H9 (cell line): ENCODE measurements at regions not wholly inside any gene's neighbourhood (a gene's known extent, or its start where the extent isn't known, plus 50 kb on each side); places are given as distances from the start of the nearest gene placed in this dataset.

Experiments
- DNase-seq: peaks from one replicate; pipeline ENCODE4 v3.0.0-alpha.2; 2017
- H2AFZ ChIP-seq: one replicate; pipeline ENCODE4 v1.6.1; 2013; ENCODE audit warnings: mild to moderate bottlenecking, low read length, control low read depth, moderate library complexity
- H2AK5ac ChIP-seq: 2 replicates; pipeline ENCODE4 v1.6.1; 2013; ENCODE audit warnings: low read length, control low read depth, mixed read lengths; ENCODE audit not compliant: insufficient read length
- H2BK120ac ChIP-seq: one replicate; pipeline ENCODE4 v1.6.1; 2013; ENCODE audit warnings: low read depth, mild to moderate bottlenecking, low read length, control low read depth, inconsistent platforms; ENCODE audit not compliant: poor library complexity, severe bottlenecking
- H2BK12ac ChIP-seq: 2 replicates; pipeline ENCODE4 v1.6.1; 2013; ENCODE audit warnings: low read length, control low read depth, mixed read lengths, low read depth; ENCODE audit not compliant: insufficient read length
- H2BK15ac ChIP-seq: 2 replicates; pipeline ENCODE4 v1.6.1; 2013; ENCODE audit warnings: low read depth, low read length, control low read depth
- H2BK20ac ChIP-seq: one replicate; pipeline ENCODE4 v1.6.1; 2013; ENCODE audit warnings: low read depth, mild to moderate bottlenecking, low read length, control low read depth, inconsistent platforms; ENCODE audit not compliant: poor library complexity, severe bottlenecking
- H2BK5ac ChIP-seq: 2 replicates; pipeline ENCODE4 v1.6.1; 2013; ENCODE audit warnings: low read length, control low read depth, mixed read lengths; ENCODE audit not compliant: insufficient read length
- H3K14ac ChIP-seq: 2 replicates; pipeline ENCODE4 v1.6.1; 2013; ENCODE audit warnings: low read length, control low read depth; ENCODE audit not compliant: insufficient read depth
- H3K18ac ChIP-seq: 2 replicates; pipeline ENCODE4 v1.6.1; 2013; ENCODE audit warnings: low read depth, mild to moderate bottlenecking, mixed read lengths, low read length, control low read depth; ENCODE audit not compliant: insufficient read length
- H3K23ac ChIP-seq: 2 replicates; pipeline ENCODE4 v1.6.1; 2013; ENCODE audit warnings: low read length, control low read depth, mixed read lengths, low read depth; ENCODE audit not compliant: insufficient read length
- H3K23me2 ChIP-seq: 2 replicates; pipeline ENCODE4 v1.6.1; 2013; ENCODE audit warnings: low read depth, mild to moderate bottlenecking, mixed read lengths, low read length, control low read depth; ENCODE audit not compliant: insufficient read length, poor library complexity, severe bottlenecking
- H3K27ac ChIP-seq: 2 replicates; pipeline ENCODE4 v1.5.1; 2013; ENCODE audit warnings: low read length, control low read depth, mixed read lengths, low read depth; ENCODE audit not compliant: insufficient read length
- H3K27me3 ChIP-seq: 2 replicates; pipeline ENCODE4 v1.6.1; 2013; ENCODE audit warnings: low read length, control low read depth, inconsistent platforms; ENCODE audit not compliant: insufficient read depth
- H3K4ac ChIP-seq: 2 replicates; pipeline ENCODE4 v1.6.1; 2013; ENCODE audit warnings: low read depth, mild to moderate bottlenecking, control low read depth, inconsistent platforms, low read length, moderate library complexity
- H3K4me1 ChIP-seq: 2 replicates; pipeline ENCODE4 v1.6.1; 2013; ENCODE audit warnings: low read length, control low read depth, inconsistent platforms; ENCODE audit not compliant: insufficient read depth
- H3K4me2 ChIP-seq: 2 replicates; pipeline ENCODE4 v1.6.1; 2013; ENCODE audit warnings: low read length, control low read depth, mixed read lengths; ENCODE audit not compliant: insufficient read length, insufficient read depth
- H3K56ac ChIP-seq: 2 replicates; pipeline ENCODE4 v1.6.1; 2013; ENCODE audit warnings: low read depth, mild to moderate bottlenecking, mixed read lengths, low read length, control low read depth; ENCODE audit not compliant: insufficient read length
- H3K79me1 ChIP-seq: 2 replicates; pipeline ENCODE4 v1.6.1; 2013; ENCODE audit warnings: low read depth, mild to moderate bottlenecking, moderate library complexity, low read length, control low read depth, inconsistent platforms; ENCODE audit not compliant: insufficient read depth, poor library complexity, severe bottlenecking
- H3K79me2 ChIP-seq: 2 replicates; pipeline ENCODE4 v1.6.1; 2013; ENCODE audit warnings: low read length, control low read depth, inconsistent platforms; ENCODE audit not compliant: insufficient read depth
- H3K9ac ChIP-seq: 2 replicates; pipeline ENCODE4 v1.6.1; 2013; ENCODE audit warnings: low read length, control low read depth, mixed read lengths; ENCODE audit not compliant: insufficient read length; ENCODE audit errors: extremely low read depth
- H3K9me3 ChIP-seq: one replicate; pipeline ENCODE4 v1.6.1; 2013; ENCODE audit warnings: low read depth, low read length, inconsistent platforms; ENCODE audit not compliant: control insufficient read depth
- H3T11ph ChIP-seq: one replicate; pipeline ENCODE4 v1.6.1; 2013; ENCODE audit warnings: mild to moderate bottlenecking, low read length, control low read depth, inconsistent platforms
- H4K20me1 ChIP-seq: one replicate; pipeline ENCODE4 v1.6.1; 2013; ENCODE audit not compliant: control insufficient read depth, insufficient read length, insufficient read depth
- H4K5ac ChIP-seq: 2 replicates; pipeline ENCODE4 v1.6.1; 2013; ENCODE audit warnings: low read depth, mild to moderate bottlenecking, mixed read lengths, low read length, control low read depth; ENCODE audit not compliant: insufficient read length
- H4K8ac ChIP-seq: replicated peaks from 2 replicates; pipeline ENCODE4 v1.6.1; 2013; ENCODE audit warnings: low read length, control low read depth, mixed read lengths, low read depth; ENCODE audit not compliant: insufficient read length
- H4K91ac ChIP-seq: 2 replicates; pipeline ENCODE4 v1.6.1; 2013; ENCODE audit warnings: low read depth, mild to moderate bottlenecking, moderate library complexity, mixed read lengths, low read length, control low read depth; ENCODE audit not compliant: insufficient read length
- H3K27ac Mint-ChIP-seq, 3 experiments: 2 replicates in 2 of 3; 3 replicates in 1 of 3; pipeline ENCODE4 v1.8.0; 2020 to 2021; ENCODE audit warnings: mixed read lengths in 3 of 3, mild to moderate bottlenecking in 1 of 3, moderate library complexity in 1 of 3
- H3K27me3 Mint-ChIP-seq: 2 replicates; pipeline ENCODE4 v1.8.0; 2021; ENCODE audit warnings: low read depth, mild to moderate bottlenecking, moderate library complexity, mixed read lengths
- H3K36me3 Mint-ChIP-seq, 3 experiments: 2 replicates in 2 of 3; 3 replicates in 1 of 3; pipeline ENCODE4 v1.8.0; 2020 to 2021; ENCODE audit warnings: low read depth in 3 of 3, mixed read lengths in 3 of 3; ENCODE audit not compliant: insufficient read depth in 1 of 3
- H3K4me1 Mint-ChIP-seq, 2 experiments: 2 replicates each; pipeline ENCODE4 v1.8.0; 2020; ENCODE audit warnings: mixed read lengths in 2 of 2
- H3K4me3 Mint-ChIP-seq, 2 experiments: 2 replicates in 1 of 2; 3 replicates in 1 of 2; pipeline ENCODE4 v1.8.0; 2020 to 2021; ENCODE audit warnings: mild to moderate bottlenecking in 2 of 2, mixed read lengths in 2 of 2, moderate library complexity in 1 of 2
- H3K9me3 Mint-ChIP-seq, 2 experiments: 2 replicates in 1 of 2; 3 replicates in 1 of 2; pipeline ENCODE4 v1.8.0; 2020; ENCODE audit warnings: mild to moderate bottlenecking in 2 of 2, mixed read lengths in 2 of 2, moderate library complexity in 1 of 2
- CTCF ChIP-seq: fragments of 200-600 bp; sonication (generic); conservative IDR thresholded peaks from 3 replicates; pipeline ENCODE4 v1.8.0; 2021; ENCODE audit warnings: antibody characterized with exemption, mild to moderate bottlenecking
- WGBS: extraction: QIAGEN DNeasy Blood & Tissue Kit; methylation state at CpG from one replicate; pipeline ENCODE4 v1.1.7; 2013; ENCODE audit warnings: missing lambda C conversion rate, low lambda C conversion rate, mixed read lengths; ENCODE audit not compliant: insufficient read length; ENCODE audit errors: extremely low coverage; 5-methylcytosine and 5-hydroxymethylcytosine counted together

GRCh38 chr5:174444479-174445188 is 279.7 kb upstream of the MSX2 start:
- H3K23ac ChIP-seq, result no peak overlapping the region
- H3K14ac ChIP-seq, result no peak overlapping the region
- no peak overlapping the region for H3K27ac ChIP-seq
- Mint-ChIP-seq H3K4me3 (no peak overlapping the region), H3K4me1 (peaks cover 0 to 4% of the 10 kb centered on the region in 2 experiments; a peak in 1 of 4 replicates), H3K9me3 (peaks cover 5 to 7% of the 10 kb centered on the region in 2 experiments; a peak in 4 of 5 replicates), H3K27ac (no peak overlapping the region), H3K27me3 (peaks cover 15% of the 10 kb centered on the region), H3K36me3 (peaks cover 0 to 7% (median 0%) of the 10 kb centered on the region in 3 experiments; a peak in 4 of 7 replicates)
- no peak overlapping the region for H3K9ac ChIP-seq
- no peak for DNase-seq
- no peak overlapping the region for H4K5ac ChIP-seq
- no CpG with 5 or more reads among the region's 7 CpGs for WGBS
- no peaks in the 10 kb centered on the region for H3K79me1 ChIP-seq
- H3K23me2 ChIP-seq, result no peaks in the 10 kb centered on the region
- no peaks in the 10 kb centered on the region for H3K4me1 ChIP-seq
- no peak overlapping the region for H3T11ph ChIP-seq
- H3K56ac ChIP-seq, result no peak overlapping the region
- H2BK12ac ChIP-seq, result no peak overlapping the region
- H3K27me3 ChIP-seq, result no peaks in the 10 kb centered on the region
- H3K18ac ChIP-seq, result no peak overlapping the region
- no peak overlapping the region for H2BK120ac ChIP-seq
- TF ChIP-seq CTCF, result no peak
- no peaks in the 10 kb centered on the region for H3K79me2 ChIP-seq
- no peak overlapping the region for H2AFZ ChIP-seq
- no peak overlapping the region for H4K91ac ChIP-seq
- H4K20me1 ChIP-seq, result no peaks in the 10 kb centered on the region
- no peak overlapping the region for H2AK5ac ChIP-seq
- no peak overlapping the region for H3K4ac ChIP-seq
- H3K9me3 ChIP-seq, result no peaks in the 10 kb centered on the region
- no peak overlapping the region for H4K8ac ChIP-seq
- no peak overlapping the region for H3K4me2 ChIP-seq
- H2BK20ac ChIP-seq, result no peak overlapping the region
- no peak overlapping the region for H2BK5ac ChIP-seq
- H2BK15ac ChIP-seq, result no peak overlapping the region
